ENCODE measurements at regions not wholly inside any gene's neighbourhood (a gene's known extent, or its start where the extent isn't known, plus 50 kb on each side); places are given as distances from the start of the nearest gene placed in this dataset.

- TF ChIP-seq CTCF (conservative IDR thresholded peaks at IDR 0.05), result no peak
- no peak for TF ChIP-seq ZFX (IDR thresholded peaks at IDR 0.05)
Observed at GRCh38 chr11:26837154-26837553, 115.3 kb upstream of the SLC5A12 start.
